H1 (cell line): ENCODE measurements at regions not wholly inside any gene's neighbourhood (a gene's known extent, or its start where the extent isn't known, plus 50 kb on each side); places are given as distances from the start of the nearest gene placed in this dataset.

ENCODE experiments used
- ATF2 ChIP-seq: IDR thresholded peaks from 2 replicates; pipeline ENCODE4 v1.6.1; 2012; ENCODE audit warnings: low read length, inconsistent platforms
- ATF3 ChIP-seq: IDR thresholded peaks from 2 replicates; pipeline ENCODE4 v1.6.1; 2011; ENCODE audit warnings: low read depth, mild to moderate bottlenecking, low read length; ENCODE audit not compliant: insufficient read depth
- CBX5 ChIP-seq: fragments of 300-800, 300-1000 bp; sonication (generic); IDR thresholded peaks from 2 replicates; pipeline ENCODE4 v1.7.1; 2016; ENCODE audit warnings: antibody characterized with exemption, low read length, low read depth
- CEBPB ChIP-seq: IDR thresholded peaks from 2 replicates; pipeline ENCODE4 v1.6.1; 2012; ENCODE audit warnings: low read depth, low read length
- CHD2 ChIP-seq: IDR thresholded peaks from 2 replicates; pipeline ENCODE4 v1.6.1; 2012; ENCODE audit warnings: low read length, improper control_type of control experiment
- CREB1 ChIP-seq: IDR thresholded peaks from 2 replicates; pipeline ENCODE4 v1.6.1; 2012; ENCODE audit warnings: inconsistent platforms
- CTCF ChIP-seq, 3 experiments: IDR thresholded peaks; 1 replicate in 2 of 3; 2 replicates in 1 of 3; pipeline versions ENCODE4 v1.5.1 to v1.6.1; 2011; ENCODE audit warnings: low read length in 3 of 3, mild to moderate bottlenecking in 3 of 3, inconsistent platforms in 2 of 3, low read depth in 1 of 3, moderate library complexity in 1 of 3; ENCODE audit not compliant: insufficient read depth in 1 of 3; ENCODE audit errors: control extremely low read depth in 1 of 3
- EZH2 ChIP-seq: fragments of 200-600 bp; sonication (generic); IDR thresholded peaks from 2 replicates; pipeline ENCODE4 v1.7.1; 2012; ENCODE audit warnings: low read depth, mild to moderate bottlenecking, moderate library complexity, low read length, inconsistent platforms; ENCODE audit not compliant: severe bottlenecking
- JUND ChIP-seq: IDR thresholded peaks from 2 replicates; pipeline ENCODE4 v1.6.1; 2011; ENCODE audit warnings: mild to moderate bottlenecking, improper control_type of control experiment, low read length
- PHF8 ChIP-seq: fragments of 200-600 bp; sonication (generic); conservative IDR thresholded peaks from 2 replicates; pipeline ENCODE4 v1.7.1; 2012; ENCODE audit warnings: low read depth, mild to moderate bottlenecking, inconsistent platforms, low read length, moderate library complexity
- POLR2AphosphoS5 ChIP-seq: IDR thresholded peaks from 2 replicates; pipeline ENCODE4 v1.6.1; 2011; ENCODE audit warnings: low read depth, low read length
- RAD21 ChIP-seq, 2 experiments: IDR thresholded peaks in 1 of 2; conservative IDR thresholded peaks in 1 of 2; 2 replicates each; pipeline ENCODE4 v1.6.1; 2011; ENCODE audit warnings: low read depth in 2 of 2, low read length in 2 of 2, improper control_type of control experiment in 1 of 2, inconsistent platforms in 1 of 2, mild to moderate bottlenecking in 1 of 2, moderate library complexity in 1 of 2
- TCF12 ChIP-seq: IDR thresholded peaks from 2 replicates; pipeline ENCODE4 v1.6.1; 2011; ENCODE audit warnings: low read depth, mild to moderate bottlenecking, low read length
- YY1 ChIP-seq: IDR thresholded peaks from 2 replicates; pipeline ENCODE4 v1.6.1; 2011; ENCODE audit warnings: low read depth, mild to moderate bottlenecking, low read length

- no peak for TF ChIP-seq CTCF (IDR thresholded peaks at IDR 0.05; ENCODE audit: control extremely low read depth in 1 of 3, insufficient read depth in 1 of 3, low read depth in 1 of 3, low read length in 3 of 3)
- no peak for TF ChIP-seq PHF8
- TF ChIP-seq RAD21 (IDR thresholded peaks at IDR 0.05 in 1 of 2, conservative IDR thresholded peaks at IDR 0.05 in 1 of 2; ENCODE audit: low read depth in 2 of 2, low read length in 2 of 2) = no peak
- no peak for TF ChIP-seq POLR2AphosphoS5
- TF ChIP-seq JUND = no peak
- TF ChIP-seq CREB1 = no peak
- no peak for TF ChIP-seq TCF12
- TF ChIP-seq ATF3 = no peak
- TF ChIP-seq CBX5 = no peak
- TF ChIP-seq CHD2 = no peak
- TF ChIP-seq ATF2 = no peak
- TF ChIP-seq CEBPB = no peak
- no peak for TF ChIP-seq EZH2
- no peak for TF ChIP-seq YY1
These were observed 129.7 kb upstream of the SEC61G start for GRCh38 chr7:54888734-54889082.
